Neural crest cell (in vitro differentiated cells): ENCODE measurements at regions not wholly inside any gene's neighbourhood (a gene's known extent, or its start where the extent isn't known, plus 50 kb on each side); places are given as distances from the start of the nearest gene placed in this dataset.

ENCODE experiments used
- DNase-seq: peaks from one replicate; pipeline ENCODE4 v3.0.0; 2021; ENCODE audit warnings: low read depth, mixed read lengths, low spot score
- H3K27ac Mint-ChIP-seq: one replicate; pipeline ENCODE4 v1.8.0; 2021; ENCODE audit warnings: mild to moderate bottlenecking, mixed read lengths; ENCODE audit not compliant: unreplicated experiment
- H3K27me3 Mint-ChIP-seq: 2 replicates; pipeline ENCODE4 v1.8.0; 2021; ENCODE audit warnings: low read depth, mild to moderate bottlenecking, mixed read lengths
- H3K36me3 Mint-ChIP-seq: 2 replicates; pipeline ENCODE4 v1.8.0; 2021; ENCODE audit warnings: low read depth, mild to moderate bottlenecking, mixed read lengths
- H3K4me1 Mint-ChIP-seq: 2 replicates; pipeline ENCODE4 v1.8.0; 2021; ENCODE audit warnings: mixed read lengths
- H3K4me3 Mint-ChIP-seq: one replicate; pipeline ENCODE4 v1.8.0; 2021; ENCODE audit warnings: mild to moderate bottlenecking, mixed read lengths
- H3K9me3 Mint-ChIP-seq: 2 replicates; pipeline ENCODE4 v1.8.0; 2021; ENCODE audit warnings: mixed read lengths
- CTCF ChIP-seq: fragments of 200-600 bp; sonication (generic); conservative IDR thresholded peaks from 2 replicates; pipeline ENCODE4 v1.5.0; 2021; ENCODE audit warnings: antibody characterized with exemption, mild to moderate bottlenecking

GRCh38 chr3:194267744-194268653 lies 83.1 kb downstream of the CPN2 start:
- Mint-ChIP-seq H3K4me1 (peaks cover 70% of the 10 kb centered on the region), H3K4me3 (no peak overlapping the region), H3K27ac (peak overlapping the region; percentile 21), H3K27me3 (peaks cover 28% of the 10 kb centered on the region), H3K9me3 (no peaks in the 10 kb centered on the region), H3K36me3 (no peaks in the 10 kb centered on the region)
- TF ChIP-seq CTCF = no peak
- no peak for DNase-seq

- no peak for TF ChIP-seq CTCF
- Mint-ChIP-seq H3K4me1 (peaks cover 70% of the 10 kb centered on the region), H3K9me3 (no peaks in the 10 kb centered on the region), H3K4me3 (peak overlapping the region; percentile 27), H3K27ac (no peak overlapping the region), H3K36me3 (no peaks in the 10 kb centered on the region), H3K27me3 (peaks cover 29% of the 10 kb centered on the region)
- DNase-seq = no peak
Observed at GRCh38 chr3:194268654-194269512, 82.2 kb downstream of the CPN2 start.

GRCh38 chr3:194269610-194270145 lies 81.5 kb downstream of the CPN2 start:
- Mint-ChIP-seq H3K4me1 (peaks cover 73% of the 10 kb centered on the region), H3K27ac (no peak overlapping the region), H3K36me3 (no peaks in the 10 kb centered on the region), H3K27me3 (peaks cover 33% of the 10 kb centered on the region), H3K9me3 (no peaks in the 10 kb centered on the region), H3K4me3 (no peak overlapping the region)
- TF ChIP-seq CTCF = no peak
- no peak for DNase-seq

GRCh38 chr3:194270627-194271459 lies 80.3 kb downstream of the CPN2 start:
- Mint-ChIP-seq H3K4me1 (peaks cover 77% of the 10 kb centered on the region), H3K27ac (peak overlapping the region; percentile 98), H3K9me3 (no peaks in the 10 kb centered on the region), H3K4me3 (peak overlapping the region; percentile 53), H3K36me3 (peaks cover 2% of the 10 kb centered on the region), H3K27me3 (peaks cover 41% of the 10 kb centered on the region)
- no peak for TF ChIP-seq CTCF
- peak; percentile 63 for DNase-seq
